Right forelimb (tissue), 1 donor: ENCODE measurements at regions not wholly inside any gene's neighbourhood (a gene's known extent, or its start where the extent isn't known, plus 50 kb on each side); places are given as distances from the start of the nearest gene placed in this dataset.
A peak's percentile ranks its signal among the peaks of the same experiment; 100 is the strongest.
"Not testable (repeated sequence)": the region's sequence is repeated elsewhere in the genome, so short reads cannot be mapped to it uniquely, and the experiment has no call there.

Experiments used
- DNase-seq: peaks from one replicate; pipeline ENCODE4 v3.0.0-alpha.2; 2018

GRCh38 chr12:68387338-68387737 lies 55.2 kb upstream of the MDM1 start:
- DNase-seq: no peak

- DNase-seq: no peak
These were observed 57.1 kb upstream of the MDM1 start for GRCh38 chr12:68389305-68389704.

GRCh38 chr12:68391937-68392336 lies 59.8 kb upstream of the MDM1 start:
- DNase-seq: no peak

- no peak for DNase-seq
These were observed 60.2 kb upstream of the MDM1 start for GRCh38 chr12:68392376-68392775.

- no peak for DNase-seq
These were observed 61.3 kb upstream of the MDM1 start for GRCh38 chr12:68393417-68393816.

GRCh38 chr12:68397566-68398158 lies 65.5 kb upstream of the MDM1 start:
- DNase-seq: no peak

GRCh38 chr12:68398689-68399088 lies 66.5 kb upstream of the MDM1 start:
- not testable (repeated sequence) for DNase-seq

GRCh38 chr12:68400226-68400829 lies 68.2 kb upstream of the MDM1 start:
- no peak for DNase-seq

- no peak for DNase-seq
These were observed 70.3 kb upstream of the MDM1 start for GRCh38 chr12:68402422-68402821.

- no peak for DNase-seq
These were observed 71.1 kb upstream of the MDM1 start for GRCh38 chr12:68403296-68403695.

- no peak for DNase-seq
These were observed 71.5 kb upstream of the MDM1 start for GRCh38 chr12:68403711-68404110.

- no peak for DNase-seq
These were observed 73.2 kb upstream of the MDM1 start for GRCh38 chr12:68405343-68405781.

- peak; percentile 93 for DNase-seq
These were observed 74.0 kb upstream of the MDM1 start for GRCh38 chr12:68406134-68406576.

- no peak for DNase-seq
These were observed 74.7 kb upstream of the MDM1 start for GRCh38 chr12:68406911-68407310.

GRCh38 chr12:68410018-68410660 lies 78.0 kb upstream of the MDM1 start:
- DNase-seq: no peak

GRCh38 chr12:68411371-68411770 lies 79.2 kb upstream of the MDM1 start:
- DNase-seq: no peak

- no peak for DNase-seq
These were observed 82.8 kb upstream of the MDM1 start for GRCh38 chr12:68414988-68415387.

GRCh38 chr12:68416350-68416749 lies 84.2 kb upstream of the MDM1 start:
- DNase-seq: no peak

- DNase-seq: no peak
These were observed 84.7 kb upstream of the MDM1 start for GRCh38 chr12:68416826-68417225.

GRCh38 chr12:68418137-68418460 lies 85.9 kb upstream of the MDM1 start:
- DNase-seq: no peak

GRCh38 chr12:68420225-68421010 lies 88.3 kb upstream of the MDM1 start:
- no peak for DNase-seq

- DNase-seq: no peak
These were observed 90.0 kb upstream of the MDM1 start for GRCh38 chr12:68422159-68422558.

GRCh38 chr12:68422956-68423574 lies 90.9 kb upstream of the MDM1 start:
- DNase-seq: no peak
